ENCODE measurements at regions not wholly inside any gene's neighbourhood (a gene's known extent, or its start where the extent isn't known, plus 50 kb on each side); places are given as distances from the start of the nearest gene placed in this dataset.

- Histone ChIP-seq H3K36me3 (no peaks in the 10 kb centered on the region), H3K9me3 (no peaks in the 10 kb centered on the region), H3K27me3 (ENCODE audit: low read depth) (no peaks in the 10 kb centered on the region), H3K4me1 (no peaks in the 10 kb centered on the region), H3K27ac (no peak overlapping the region), H3K4me3 (no peak overlapping the region)
- ATAC-seq (no peak), DNase-seq (no peak)
- intact Hi-C loops (cut with DNase I), result no loop called here
- no peak for TF ChIP-seq CTCF (IDR thresholded peaks at IDR 0.05)
Observed at GRCh38 chr9:19648672-19649071, 140.2 kb downstream of the SLC24A2 start.

GRCh38 chr9:19643875-19644274, 145.0 kb downstream of the SLC24A2 start:
- H3K27ac ChIP-seq, result no peak overlapping the region
- no peaks in the 10 kb centered on the region for H3K4me1 ChIP-seq
- DNase-seq (no peak), ATAC-seq (no peak)
- H3K9me3 ChIP-seq, result no peaks in the 10 kb centered on the region
- intact Hi-C loops (cut with DNase I), result no loop called here
- H3K27me3 ChIP-seq (ENCODE audit: low read depth), result no peaks in the 10 kb centered on the region
- no peaks in the 10 kb centered on the region for H3K36me3 ChIP-seq
- no peak for TF ChIP-seq CTCF (IDR thresholded peaks at IDR 0.05)
- no peak overlapping the region for H3K4me3 ChIP-seq

GRCh38 chr9:19642256-19642655, 146.6 kb downstream of the SLC24A2 start:
- intact Hi-C loops (cut with DNase I), result no loop called here
- no peak for DNase-seq
- H3K36me3 ChIP-seq, result no peaks in the 10 kb centered on the region

GRCh38 chr9:19641046-19641445, 147.8 kb downstream of the SLC24A2 start:
- H3K9me3 ChIP-seq, result no peaks in the 10 kb centered on the region
- intact Hi-C loops (cut with DNase I), result no loop called here
- H3K27ac ChIP-seq, result no peak overlapping the region
- H3K27me3 ChIP-seq (ENCODE audit: low read depth), result no peaks in the 10 kb centered on the region
- no peaks in the 10 kb centered on the region for H3K4me1 ChIP-seq
- DNase-seq (no peak), ATAC-seq (no peak)
- TF ChIP-seq CTCF (IDR thresholded peaks at IDR 0.05), result no peak
- H3K36me3 ChIP-seq, result no peaks in the 10 kb centered on the region
- H3K4me3 ChIP-seq, result no peak overlapping the region

More at GRCh38 chr9:19642256-19642655, 146.6 kb downstream of the SLC24A2 start:
- TF ChIP-seq CTCF (IDR thresholded peaks at IDR 0.05), result no peak
- Histone ChIP-seq H3K9me3 (no peaks in the 10 kb centered on the region), H3K4me1 (no peaks in the 10 kb centered on the region), H3K4me3 (no peak overlapping the region), H3K27ac (no peak overlapping the region), H3K27me3 (ENCODE audit: low read depth) (no peaks in the 10 kb centered on the region)
- peak; percentile 60 to 61 for ATAC-seq

GRCh38 chr9:19640014-19640413, 148.8 kb downstream of the SLC24A2 start:
- intact Hi-C loops (cut with DNase I), result no loop called here
- Histone ChIP-seq H3K27ac (no peak overlapping the region), H3K27me3 (ENCODE audit: low read depth) (no peaks in the 10 kb centered on the region), H3K4me1 (no peaks in the 10 kb centered on the region), H3K4me3 (no peak overlapping the region), H3K9me3 (no peaks in the 10 kb centered on the region), H3K36me3 (no peaks in the 10 kb centered on the region)
- no peak for TF ChIP-seq CTCF (IDR thresholded peaks at IDR 0.05)
- ATAC-seq (no peak), DNase-seq (no peak)

- Histone ChIP-seq H3K4me1 (no peaks in the 10 kb centered on the region), H3K4me3 (no peak overlapping the region), H3K27ac (no peak overlapping the region), H3K36me3 (no peaks in the 10 kb centered on the region), H3K9me3 (no peaks in the 10 kb centered on the region), H3K27me3 (ENCODE audit: low read depth) (no peaks in the 10 kb centered on the region)
- DNase-seq, result no peak
- intact Hi-C loops (cut with DNase I), result no loop called here
- ATAC-seq, result no peak
- TF ChIP-seq CTCF (IDR thresholded peaks at IDR 0.05), result no peak
Observed at GRCh38 chr9:19637084-19637483, 151.8 kb downstream of the SLC24A2 start.
